ENCODE measurements at regions not wholly inside any gene's neighbourhood (a gene's known extent, or its start where the extent isn't known, plus 50 kb on each side); places are given as distances from the start of the nearest gene placed in this dataset.

DNA sequence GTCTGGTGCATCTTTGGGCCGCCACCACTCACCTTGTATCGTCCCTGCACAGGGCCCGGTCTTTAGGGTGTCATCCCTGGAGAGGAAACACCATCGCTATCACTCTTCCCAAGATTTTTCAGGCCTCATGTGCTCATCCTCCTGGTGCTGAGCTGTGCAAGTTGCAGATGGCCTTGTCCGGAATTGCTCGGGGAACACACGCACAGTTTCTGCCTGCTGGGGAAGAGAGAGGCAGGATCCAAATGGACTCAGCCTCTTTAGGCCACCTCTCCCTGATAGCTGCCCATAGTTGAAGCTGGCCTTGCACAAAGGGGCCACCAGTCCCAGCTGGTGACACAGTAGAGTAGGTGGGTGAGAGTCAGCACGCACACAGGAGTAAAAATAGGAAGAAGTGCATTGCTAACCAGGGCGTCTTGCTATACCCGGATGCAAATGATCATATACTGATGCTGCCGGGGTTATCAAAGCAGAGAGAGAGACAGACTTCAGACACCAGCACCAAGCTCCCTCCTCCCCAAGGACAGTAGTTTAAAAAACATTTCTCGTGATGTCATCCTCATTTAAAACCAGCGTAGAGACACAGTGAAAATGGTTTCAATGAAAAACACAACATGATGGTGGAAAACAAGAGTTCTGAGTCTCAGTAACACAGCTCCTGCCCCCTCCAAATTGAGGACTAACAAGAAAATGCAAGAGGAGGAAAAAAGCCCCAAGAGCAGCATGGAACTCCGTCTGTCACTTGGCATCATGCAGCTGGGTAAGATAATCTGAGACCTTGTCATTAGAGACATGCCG, 147.5 kb upstream of the NCK2 start (continued):
- TF ChIP-seq, protein P1, sequence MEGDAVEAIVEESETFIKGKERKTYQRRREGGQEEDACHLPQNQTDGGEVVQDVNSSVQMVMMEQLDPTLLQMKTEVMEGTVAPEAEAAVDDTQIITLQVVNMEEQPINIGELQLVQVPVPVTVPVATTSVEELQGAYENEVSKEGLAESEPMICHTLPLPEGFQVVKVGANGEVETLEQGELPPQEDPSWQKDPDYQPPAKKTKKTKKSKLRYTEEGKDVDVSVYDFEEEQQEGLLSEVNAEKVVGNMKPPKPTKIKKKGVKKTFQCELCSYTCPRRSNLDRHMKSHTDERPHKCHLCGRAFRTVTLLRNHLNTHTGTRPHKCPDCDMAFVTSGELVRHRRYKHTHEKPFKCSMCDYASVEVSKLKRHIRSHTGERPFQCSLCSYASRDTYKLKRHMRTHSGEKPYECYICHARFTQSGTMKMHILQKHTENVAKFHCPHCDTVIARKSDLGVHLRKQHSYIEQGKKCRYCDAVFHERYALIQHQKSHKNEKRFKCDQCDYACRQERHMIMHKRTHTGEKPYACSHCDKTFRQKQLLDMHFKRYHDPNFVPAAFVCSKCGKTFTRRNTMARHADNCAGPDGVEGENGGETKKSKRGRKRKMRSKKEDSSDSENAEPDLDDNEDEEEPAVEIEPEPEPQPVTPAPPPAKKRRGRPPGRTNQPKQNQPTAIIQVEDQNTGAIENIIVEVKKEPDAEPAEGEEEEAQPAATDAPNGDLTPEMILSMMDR (conservative IDR thresholded peaks at IDR 0.05; ENCODE audit: low read depth, low read length): no peak
- TF ChIP-seq CHD1 (IDR thresholded peaks at IDR 0.05; ENCODE audit: low read depth, low read length): no peak

DNA sequence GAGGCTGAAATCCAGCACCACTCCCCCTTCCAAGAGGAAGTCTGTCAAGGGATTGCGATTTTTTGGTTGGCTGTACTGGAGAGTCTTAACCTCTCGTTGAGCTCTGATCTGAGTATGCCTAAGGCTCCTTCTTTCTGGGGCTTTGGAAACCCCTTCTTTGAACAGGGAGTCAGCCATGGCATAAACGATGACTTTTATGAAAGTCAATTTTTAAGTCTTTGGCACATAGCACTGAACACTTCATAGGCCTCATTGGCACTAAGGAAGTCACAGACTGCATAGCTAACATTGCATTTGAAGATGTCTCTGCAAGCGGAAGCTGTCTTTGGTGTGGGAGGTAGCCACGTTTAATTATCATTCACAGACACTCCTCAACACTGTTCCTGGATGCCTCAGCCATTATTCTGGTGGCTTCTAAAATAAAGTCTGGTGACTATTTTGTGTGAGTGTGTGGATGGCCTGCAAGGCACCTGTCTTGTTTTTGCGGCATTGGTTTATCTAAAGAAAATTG, 148.2 kb upstream of the NCK2 start:
- H3K27me3 ChIP-seq (ENCODE audit: control insufficient read depth, insufficient read depth, low read length): peaks cover 15% of the 10 kb centered on the region
- TF ChIP-seq SMC3 (IDR thresholded peaks at IDR 0.05; ENCODE audit: low read depth, low read length) (no peak), RCOR1 (IDR thresholded peaks at IDR 0.05; ENCODE audit: insufficient replicate concordance, low read length) (no peak), MAZ (IDR thresholded peaks at IDR 0.05; ENCODE audit: borderline replicate concordance, low read depth, low read length) (no peak), FOS (IDR thresholded peaks at IDR 0.05; ENCODE audit: low read depth, low read length) (no peak)
- TF ChIP-seq, protein P1 (conservative IDR thresholded peaks at IDR 0.05; ENCODE audit: low read depth, low read length): no peak
- TF ChIP-seq, protein P2, sequence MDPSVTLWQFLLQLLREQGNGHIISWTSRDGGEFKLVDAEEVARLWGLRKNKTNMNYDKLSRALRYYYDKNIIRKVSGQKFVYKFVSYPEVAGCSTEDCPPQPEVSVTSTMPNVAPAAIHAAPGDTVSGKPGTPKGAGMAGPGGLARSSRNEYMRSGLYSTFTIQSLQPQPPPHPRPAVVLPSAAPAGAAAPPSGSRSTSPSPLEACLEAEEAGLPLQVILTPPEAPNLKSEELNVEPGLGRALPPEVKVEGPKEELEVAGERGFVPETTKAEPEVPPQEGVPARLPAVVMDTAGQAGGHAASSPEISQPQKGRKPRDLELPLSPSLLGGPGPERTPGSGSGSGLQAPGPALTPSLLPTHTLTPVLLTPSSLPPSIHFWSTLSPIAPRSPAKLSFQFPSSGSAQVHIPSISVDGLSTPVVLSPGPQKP (IDR thresholded peaks at IDR 0.05; ENCODE audit: borderline replicate concordance, low read depth, low read length): no peak
- H3K79me1 ChIP-seq (ENCODE audit: low read depth in 1 of 2, low read length in 2 of 2): no peaks in the 10 kb centered on the region
- no peak overlapping the region for H3K4me2 ChIP-seq (ENCODE audit: low read depth, low read length)
- no peaks in the 10 kb centered on the region for H3K9me3 ChIP-seq (ENCODE audit: control insufficient read depth, insufficient read depth, low read length)
- no peak overlapping the region for H3K9ac ChIP-seq (ENCODE audit: low read depth, low read length)
- no peak overlapping the region for H4K91ac ChIP-seq (ENCODE audit: insufficient read depth, low read depth, low read length)
- H2BK120ac ChIP-seq (ENCODE audit: low read depth, low read length): no peak overlapping the region
- no peak for ATAC-seq (ENCODE audit: low read depth)
- no peak overlapping the region for H2BK20ac ChIP-seq (ENCODE audit: low read depth, low read length)
- intact Hi-C loops (cut with micrococcal nuclease): no loop called here
- no peak for DNase-seq
- H3K4ac ChIP-seq (ENCODE audit: low read depth, low read length): no peak overlapping the region
- no TSS peak for BruUV-seq (replicated peaks)
- no peaks in the 10 kb centered on the region for H4K20me1 ChIP-seq (ENCODE audit: insufficient read depth, low read length)
- CTCF ChIA-PET: no interaction called here
- no peak overlapping the region for H2BK5ac ChIP-seq (ENCODE audit: low read depth, low read length, poor library complexity, severe bottlenecking)
- H3K18ac ChIP-seq (ENCODE audit: low read depth, low read length): no peak overlapping the region
- H3K4me3 ChIP-seq (ENCODE audit: insufficient read depth, low read depth, low read length): no peak overlapping the region
- in situ Hi-C loops (cut with MboI; ENCODE audit: low sequenced_read_pairs): no loop called here
- H3K56ac ChIP-seq (ENCODE audit: extremely low read depth, insufficient read depth, low read length): no peak overlapping the region
- H3K4me1 ChIP-seq (ENCODE audit: control insufficient read depth, insufficient read depth, low read length): no peaks in the 10 kb centered on the region
- H2AK9ac ChIP-seq (replicated peaks; ENCODE audit: low read depth, low read length, poor library complexity): no peak overlapping the region
- H2AK5ac ChIP-seq (ENCODE audit: low read depth, low read length): no peak overlapping the region
- no peak overlapping the region for H4K8ac ChIP-seq (ENCODE audit: low read depth in 2 of 2, low read length in 2 of 2)
- POLR2A ChIA-PET (ENCODE audit: unreplicated experiment): no interaction called here
- no peak overlapping the region for H2BK15ac ChIP-seq (ENCODE audit: low read depth, low read length)
- no peak overlapping the region for H2AFZ ChIP-seq (replicated peaks; ENCODE audit: low read length, poor library complexity)
- no peak overlapping the region for H4K5ac ChIP-seq (ENCODE audit: low read depth, low read length)
- no peaks in the 10 kb centered on the region for H3K9me1 ChIP-seq (ENCODE audit: insufficient read depth, low read length)
- dilution Hi-C loops (cut with HindIII; ENCODE audit: low sequenced_read_pairs, unreplicated experiment): no loop called here
- no peak overlapping the region for H3K14ac ChIP-seq (replicated peaks; ENCODE audit: low read depth, low read length)
- H3K23ac ChIP-seq (ENCODE audit: low read depth, low read length): no peak overlapping the region
- WGBS, 2 experiments (ENCODE audit: extremely low coverage in 2 of 2, insufficient read length in 1 of 2): 70% methylated on average over 2 of the region's 6 CpGs; no CpG with 5 or more reads in 1 of the 2 experiments
- H3K27ac ChIP-seq (ENCODE audit: insufficient read depth, low read length): no peak overlapping the region
- H3K36me3 ChIP-seq (ENCODE audit: control insufficient read depth, insufficient read depth, low read length): no peaks in the 10 kb centered on the region
